Body of pancreas (tissue), 4 donors: ENCODE measurements at regions not wholly inside any gene's neighbourhood (a gene's known extent, or its start where the extent isn't known, plus 50 kb on each side); places are given as distances from the start of the nearest gene placed in this dataset.

Source experiments
- POLR2A ChIP-seq, 3 donors: fragments of 450-650 bp; IDR thresholded peaks; one replicate each; pipeline ENCODE4 v1.6.1; 2016; ENCODE audit warnings: antibody characterized with exemption in 3 of 3, mild to moderate bottlenecking in 2 of 3
- TF ChIP-seq, protein P1 (sequence below), 7 experiments: fragments of 450-650 bp in 4 of 7; fragments of 200-600 bp in 3 of 7; sonication (generic) in 3 of 7; IDR thresholded peaks; one replicate each; pipeline ENCODE4 v1.5.1; 2016 to 2019; ENCODE audit warnings: antibody characterized with exemption in 7 of 7

DNA sequence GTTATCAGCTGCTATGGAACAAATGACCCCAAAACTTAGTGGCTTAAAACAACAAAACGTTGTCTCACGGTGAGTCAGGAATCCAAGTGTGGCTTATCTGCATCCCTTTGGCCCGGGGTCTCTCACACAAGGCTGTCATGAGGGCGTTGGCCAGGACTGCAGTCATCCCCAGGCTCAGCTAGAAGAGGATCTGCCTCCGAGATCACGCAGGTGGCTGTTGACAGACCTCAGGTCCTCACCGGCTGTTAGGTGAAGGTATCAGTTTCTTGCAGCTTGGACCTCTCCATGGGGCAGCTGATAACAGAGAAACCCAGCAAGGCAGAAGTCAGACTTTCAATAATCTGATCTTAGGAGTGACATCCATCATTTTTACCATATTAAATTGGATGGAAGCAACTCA is 52.7 kb upstream of the SYT6 start:
- TF ChIP-seq, protein P1, sequence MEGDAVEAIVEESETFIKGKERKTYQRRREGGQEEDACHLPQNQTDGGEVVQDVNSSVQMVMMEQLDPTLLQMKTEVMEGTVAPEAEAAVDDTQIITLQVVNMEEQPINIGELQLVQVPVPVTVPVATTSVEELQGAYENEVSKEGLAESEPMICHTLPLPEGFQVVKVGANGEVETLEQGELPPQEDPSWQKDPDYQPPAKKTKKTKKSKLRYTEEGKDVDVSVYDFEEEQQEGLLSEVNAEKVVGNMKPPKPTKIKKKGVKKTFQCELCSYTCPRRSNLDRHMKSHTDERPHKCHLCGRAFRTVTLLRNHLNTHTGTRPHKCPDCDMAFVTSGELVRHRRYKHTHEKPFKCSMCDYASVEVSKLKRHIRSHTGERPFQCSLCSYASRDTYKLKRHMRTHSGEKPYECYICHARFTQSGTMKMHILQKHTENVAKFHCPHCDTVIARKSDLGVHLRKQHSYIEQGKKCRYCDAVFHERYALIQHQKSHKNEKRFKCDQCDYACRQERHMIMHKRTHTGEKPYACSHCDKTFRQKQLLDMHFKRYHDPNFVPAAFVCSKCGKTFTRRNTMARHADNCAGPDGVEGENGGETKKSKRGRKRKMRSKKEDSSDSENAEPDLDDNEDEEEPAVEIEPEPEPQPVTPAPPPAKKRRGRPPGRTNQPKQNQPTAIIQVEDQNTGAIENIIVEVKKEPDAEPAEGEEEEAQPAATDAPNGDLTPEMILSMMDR (IDR thresholded peaks at IDR 0.05), result no peak
- TF ChIP-seq POLR2A (IDR thresholded peaks at IDR 0.05), result no peak
